ENCODE measurements at regions not wholly inside any gene's neighbourhood (a gene's known extent, or its start where the extent isn't known, plus 50 kb on each side); places are given as distances from the start of the nearest gene placed in this dataset.

DNA sequence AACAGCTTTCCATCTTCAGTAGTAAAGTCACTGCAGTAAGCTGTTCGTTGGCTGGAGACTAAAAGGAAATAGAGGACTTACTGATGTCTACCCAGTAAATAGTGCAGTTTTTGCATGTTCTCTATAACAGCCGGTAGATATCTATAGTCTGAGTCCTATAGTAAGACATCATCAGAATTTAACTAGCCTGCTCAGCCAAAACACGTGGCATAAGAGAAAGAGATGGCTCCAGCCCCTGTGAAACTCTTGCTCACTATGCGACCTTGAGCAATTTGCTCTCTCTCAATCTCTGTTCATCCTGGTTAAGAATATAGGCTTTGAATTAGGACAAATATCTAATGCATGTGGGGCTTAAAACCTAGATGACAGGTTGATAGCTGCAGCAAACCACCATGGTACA, 201.6 kb upstream of the PAPPA start:
- TF ChIP-seq, protein P1, sequence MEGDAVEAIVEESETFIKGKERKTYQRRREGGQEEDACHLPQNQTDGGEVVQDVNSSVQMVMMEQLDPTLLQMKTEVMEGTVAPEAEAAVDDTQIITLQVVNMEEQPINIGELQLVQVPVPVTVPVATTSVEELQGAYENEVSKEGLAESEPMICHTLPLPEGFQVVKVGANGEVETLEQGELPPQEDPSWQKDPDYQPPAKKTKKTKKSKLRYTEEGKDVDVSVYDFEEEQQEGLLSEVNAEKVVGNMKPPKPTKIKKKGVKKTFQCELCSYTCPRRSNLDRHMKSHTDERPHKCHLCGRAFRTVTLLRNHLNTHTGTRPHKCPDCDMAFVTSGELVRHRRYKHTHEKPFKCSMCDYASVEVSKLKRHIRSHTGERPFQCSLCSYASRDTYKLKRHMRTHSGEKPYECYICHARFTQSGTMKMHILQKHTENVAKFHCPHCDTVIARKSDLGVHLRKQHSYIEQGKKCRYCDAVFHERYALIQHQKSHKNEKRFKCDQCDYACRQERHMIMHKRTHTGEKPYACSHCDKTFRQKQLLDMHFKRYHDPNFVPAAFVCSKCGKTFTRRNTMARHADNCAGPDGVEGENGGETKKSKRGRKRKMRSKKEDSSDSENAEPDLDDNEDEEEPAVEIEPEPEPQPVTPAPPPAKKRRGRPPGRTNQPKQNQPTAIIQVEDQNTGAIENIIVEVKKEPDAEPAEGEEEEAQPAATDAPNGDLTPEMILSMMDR (IDR thresholded peaks at IDR 0.05): no peak
- no peak for TF ChIP-seq ZFX (IDR thresholded peaks at IDR 0.05; ENCODE audit: borderline replicate concordance)

All from 22Rv1 (cell line).